ENCODE measurements at regions not wholly inside any gene's neighbourhood (a gene's known extent, or its start where the extent isn't known, plus 50 kb on each side); places are given as distances from the start of the nearest gene placed in this dataset.

DNA sequence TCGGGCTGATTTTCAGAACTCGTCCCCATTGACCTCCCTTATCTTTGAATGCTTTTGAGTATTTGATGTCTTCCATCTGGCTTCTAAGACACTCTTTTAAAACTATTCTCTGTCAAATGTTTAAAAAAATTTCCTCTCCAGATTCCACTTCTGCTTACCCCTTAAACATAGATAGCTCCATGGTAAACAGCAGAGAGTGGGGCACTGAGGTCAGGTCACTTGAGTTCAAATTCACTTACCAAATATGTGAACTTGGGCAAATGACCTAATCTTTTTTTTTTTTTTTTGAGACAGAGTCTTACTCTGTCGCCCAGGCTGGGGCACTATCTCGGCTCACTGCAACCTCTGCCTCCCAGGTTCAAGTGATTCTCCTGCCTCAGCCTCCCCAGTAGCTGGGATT, 126.8 kb upstream of the CPSF6 start:
- no peaks in the 10 kb centered on the region for H3K4me1 ChIP-seq (ENCODE audit: control insufficient read depth, insufficient read depth, low read length)
- no peak overlapping the region for H3K4me3 ChIP-seq (ENCODE audit: low read depth in 2 of 2, low read length in 2 of 2)
- intact Hi-C loops (cut with micrococcal nuclease; ENCODE audit: unreplicated experiment), result no loop called here
- in situ Hi-C loops (cut with HindIII; ENCODE audit: low pct_unique_long_range_greater_than_20kb, low sequenced_read_pairs), result no loop called here
- TF ChIP-seq POLR2AphosphoS5 (IDR thresholded peaks at IDR 0.05; ENCODE audit: low read depth, low read length), result no peak
- TF ChIP-seq SIN3A (IDR thresholded peaks at IDR 0.05; ENCODE audit: borderline replicate concordance, insufficient read depth, low read depth, low read length), result no peak
- TF ChIP-seq, protein P1, sequence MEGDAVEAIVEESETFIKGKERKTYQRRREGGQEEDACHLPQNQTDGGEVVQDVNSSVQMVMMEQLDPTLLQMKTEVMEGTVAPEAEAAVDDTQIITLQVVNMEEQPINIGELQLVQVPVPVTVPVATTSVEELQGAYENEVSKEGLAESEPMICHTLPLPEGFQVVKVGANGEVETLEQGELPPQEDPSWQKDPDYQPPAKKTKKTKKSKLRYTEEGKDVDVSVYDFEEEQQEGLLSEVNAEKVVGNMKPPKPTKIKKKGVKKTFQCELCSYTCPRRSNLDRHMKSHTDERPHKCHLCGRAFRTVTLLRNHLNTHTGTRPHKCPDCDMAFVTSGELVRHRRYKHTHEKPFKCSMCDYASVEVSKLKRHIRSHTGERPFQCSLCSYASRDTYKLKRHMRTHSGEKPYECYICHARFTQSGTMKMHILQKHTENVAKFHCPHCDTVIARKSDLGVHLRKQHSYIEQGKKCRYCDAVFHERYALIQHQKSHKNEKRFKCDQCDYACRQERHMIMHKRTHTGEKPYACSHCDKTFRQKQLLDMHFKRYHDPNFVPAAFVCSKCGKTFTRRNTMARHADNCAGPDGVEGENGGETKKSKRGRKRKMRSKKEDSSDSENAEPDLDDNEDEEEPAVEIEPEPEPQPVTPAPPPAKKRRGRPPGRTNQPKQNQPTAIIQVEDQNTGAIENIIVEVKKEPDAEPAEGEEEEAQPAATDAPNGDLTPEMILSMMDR (IDR thresholded peaks at IDR 0.05), result no peak
- TF ChIP-seq TCF7L2 (IDR thresholded peaks at IDR 0.05; ENCODE audit: low read depth, low read length), result no peak
- no peak for TF ChIP-seq REST (IDR thresholded peaks at IDR 0.05; ENCODE audit: insufficient read depth in 1 of 2, low read depth in 2 of 2, low read length in 1 of 2)
- no peak overlapping the region for H3K27ac ChIP-seq (ENCODE audit: low read length)
- ATAC-seq (no peak), DNase-seq (ENCODE audit: low read depth, low spot score) (no peak)
- ChIA-PET CTCF (no interaction called here), POLR2A (no interaction called here)
- no peaks in the 10 kb centered on the region for H3K9me3 ChIP-seq (ENCODE audit: control insufficient read depth, insufficient read depth, low read depth, low read length)
- no peaks in the 10 kb centered on the region; the same call in 1 of the 2 replicates for H3K27me3 ChIP-seq (ENCODE audit: control insufficient read depth, insufficient read depth, low read length)
- BruUV-seq (replicated peaks), result no TSS peak
- H3K36me3 ChIP-seq (ENCODE audit: control insufficient read depth, insufficient read depth, low read length), result no peaks in the 10 kb centered on the region

DNA sequence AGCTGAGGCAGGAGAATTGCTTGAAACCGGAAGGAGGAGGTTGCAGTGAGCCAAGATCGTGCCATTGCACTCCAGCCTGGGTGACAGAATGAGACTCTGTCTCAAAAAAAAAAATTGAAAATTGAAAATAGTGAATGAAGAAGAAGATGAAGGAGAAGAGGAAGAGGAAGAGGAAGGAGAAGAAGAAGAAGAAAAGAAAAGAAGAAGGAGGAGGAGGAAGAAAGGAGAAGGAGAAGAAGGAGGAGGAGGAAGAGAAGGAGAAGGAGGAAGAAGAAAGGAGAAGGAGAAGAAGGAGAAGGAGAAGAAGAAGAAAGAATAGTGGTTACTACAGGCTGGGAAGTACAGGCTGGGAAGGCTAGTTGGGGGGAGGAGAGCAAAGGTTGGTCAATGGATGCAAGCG, 124.3 kb upstream of the CPSF6 start:
- no peak for ATAC-seq
- intact Hi-C loops (cut with micrococcal nuclease; ENCODE audit: unreplicated experiment) (no loop called here), in situ Hi-C loops (cut with HindIII; ENCODE audit: low pct_unique_long_range_greater_than_20kb, low sequenced_read_pairs) (no loop called here)
- Histone ChIP-seq H3K4me1 (ENCODE audit: control insufficient read depth, insufficient read depth, low read length) (no peaks in the 10 kb centered on the region), H3K27ac (ENCODE audit: low read length) (no peak overlapping the region), H3K9me3 (ENCODE audit: control insufficient read depth, insufficient read depth, low read depth, low read length) (no peaks in the 10 kb centered on the region), H3K4me3 (ENCODE audit: low read depth in 2 of 2, low read length in 2 of 2) (no peak overlapping the region), H3K36me3 (ENCODE audit: control insufficient read depth, insufficient read depth, low read length) (no peaks in the 10 kb centered on the region), H3K27me3 (ENCODE audit: control insufficient read depth, insufficient read depth, low read length) (no peaks in the 10 kb centered on the region; the same call in 1 of the 2 replicates)
- BruUV-seq (replicated peaks), result no TSS peak
- POLR2A ChIA-PET, result no interaction called here
- DNase-seq (ENCODE audit: low read depth, low spot score), result no peak
- TF ChIP-seq TCF7L2 (IDR thresholded peaks at IDR 0.05; ENCODE audit: low read depth, low read length) (no peak), SIN3A (IDR thresholded peaks at IDR 0.05; ENCODE audit: borderline replicate concordance, insufficient read depth, low read depth, low read length) (no peak), REST (IDR thresholded peaks at IDR 0.05; ENCODE audit: insufficient read depth in 1 of 2, low read depth in 2 of 2, low read length in 1 of 2) (no peak), POLR2AphosphoS5 (IDR thresholded peaks at IDR 0.05; ENCODE audit: low read depth, low read length) (no peak)
- TF ChIP-seq, protein P1 (IDR thresholded peaks at IDR 0.05), result no peak
- CTCF ChIA-PET, result no interaction called here

Data from Panc1 (cell line).